Lower lobe of right lung (tissue), 2 donors: ENCODE measurements at regions not wholly inside any gene's neighbourhood (a gene's known extent, or its start where the extent isn't known, plus 50 kb on each side); places are given as distances from the start of the nearest gene placed in this dataset.
A peak's percentile ranks its signal among the peaks of the same experiment; 100 is the strongest.

ENCODE experiments used
- ATAC-seq, 2 donors: fragments of 200-7000 bp; cut with Tn5 transposase; one replicate each; pipeline ENCODE4 v1.9.1; 2020 to 2022; ENCODE audit warnings: mild to moderate bottlenecking in 2 of 2, moderate library complexity in 2 of 2
- DNase-seq: peaks from one replicate; pipeline ENCODE4 v3.0.0-alpha.2; 2020
- H3K27ac ChIP-seq: fragments of 200-600 bp; one replicate; pipeline ENCODE4 v1.8.0; 2022
- H3K27me3 ChIP-seq: fragments of 200-600 bp; one replicate; pipeline ENCODE4 v1.8.0; 2022; ENCODE audit warnings: low read depth
- H3K36me3 ChIP-seq: fragments of 200-600 bp; one replicate; pipeline ENCODE4 v1.8.0; 2022; ENCODE audit warnings: mild to moderate bottlenecking
- H3K4me1 ChIP-seq: fragments of 200-600 bp; one replicate; pipeline ENCODE4 v1.8.0; 2022
- H3K4me3 ChIP-seq: fragments of 200-600 bp; one replicate; pipeline ENCODE4 v1.8.0; 2022; ENCODE audit warnings: mild to moderate bottlenecking
- H3K9me3 ChIP-seq: fragments of 200-600 bp; one replicate; pipeline ENCODE4 v1.8.0; 2022
- intact Hi-C: fragments of 100-400 bp; cut with DNase I; formaldehyde crosslinking; loops from one replicate; pipeline ENCODE4 v1.11.0; 2022
- TF ChIP-seq, protein P1 (sequence below): fragments of 200-600 bp; IDR thresholded peaks from one replicate; pipeline ENCODE4 v1.8.0; 2022; ENCODE audit warnings: antibody characterized with exemption, mild to moderate bottlenecking
- donor health status: DM: no; HTN: yes; CAD: no; lungs with severe emphysema.

GRCh38 chr2:239661334-239662312, 260.8 kb upstream of the HDAC4 start:
- Histone ChIP-seq H3K27ac (no peak overlapping the region), H3K4me3 (no peak overlapping the region), H3K4me1 (peaks cover 5% of the 10 kb centered on the region), H3K9me3 (no peaks in the 10 kb centered on the region), H3K27me3 (peaks cover 19% of the 10 kb centered on the region), H3K36me3 (no peaks in the 10 kb centered on the region)
- intact Hi-C loops, result no loop called here
- TF ChIP-seq, protein P1, sequence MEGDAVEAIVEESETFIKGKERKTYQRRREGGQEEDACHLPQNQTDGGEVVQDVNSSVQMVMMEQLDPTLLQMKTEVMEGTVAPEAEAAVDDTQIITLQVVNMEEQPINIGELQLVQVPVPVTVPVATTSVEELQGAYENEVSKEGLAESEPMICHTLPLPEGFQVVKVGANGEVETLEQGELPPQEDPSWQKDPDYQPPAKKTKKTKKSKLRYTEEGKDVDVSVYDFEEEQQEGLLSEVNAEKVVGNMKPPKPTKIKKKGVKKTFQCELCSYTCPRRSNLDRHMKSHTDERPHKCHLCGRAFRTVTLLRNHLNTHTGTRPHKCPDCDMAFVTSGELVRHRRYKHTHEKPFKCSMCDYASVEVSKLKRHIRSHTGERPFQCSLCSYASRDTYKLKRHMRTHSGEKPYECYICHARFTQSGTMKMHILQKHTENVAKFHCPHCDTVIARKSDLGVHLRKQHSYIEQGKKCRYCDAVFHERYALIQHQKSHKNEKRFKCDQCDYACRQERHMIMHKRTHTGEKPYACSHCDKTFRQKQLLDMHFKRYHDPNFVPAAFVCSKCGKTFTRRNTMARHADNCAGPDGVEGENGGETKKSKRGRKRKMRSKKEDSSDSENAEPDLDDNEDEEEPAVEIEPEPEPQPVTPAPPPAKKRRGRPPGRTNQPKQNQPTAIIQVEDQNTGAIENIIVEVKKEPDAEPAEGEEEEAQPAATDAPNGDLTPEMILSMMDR, result no peak
- DNase-seq, result no peak
- no peak for ATAC-seq

DNA sequence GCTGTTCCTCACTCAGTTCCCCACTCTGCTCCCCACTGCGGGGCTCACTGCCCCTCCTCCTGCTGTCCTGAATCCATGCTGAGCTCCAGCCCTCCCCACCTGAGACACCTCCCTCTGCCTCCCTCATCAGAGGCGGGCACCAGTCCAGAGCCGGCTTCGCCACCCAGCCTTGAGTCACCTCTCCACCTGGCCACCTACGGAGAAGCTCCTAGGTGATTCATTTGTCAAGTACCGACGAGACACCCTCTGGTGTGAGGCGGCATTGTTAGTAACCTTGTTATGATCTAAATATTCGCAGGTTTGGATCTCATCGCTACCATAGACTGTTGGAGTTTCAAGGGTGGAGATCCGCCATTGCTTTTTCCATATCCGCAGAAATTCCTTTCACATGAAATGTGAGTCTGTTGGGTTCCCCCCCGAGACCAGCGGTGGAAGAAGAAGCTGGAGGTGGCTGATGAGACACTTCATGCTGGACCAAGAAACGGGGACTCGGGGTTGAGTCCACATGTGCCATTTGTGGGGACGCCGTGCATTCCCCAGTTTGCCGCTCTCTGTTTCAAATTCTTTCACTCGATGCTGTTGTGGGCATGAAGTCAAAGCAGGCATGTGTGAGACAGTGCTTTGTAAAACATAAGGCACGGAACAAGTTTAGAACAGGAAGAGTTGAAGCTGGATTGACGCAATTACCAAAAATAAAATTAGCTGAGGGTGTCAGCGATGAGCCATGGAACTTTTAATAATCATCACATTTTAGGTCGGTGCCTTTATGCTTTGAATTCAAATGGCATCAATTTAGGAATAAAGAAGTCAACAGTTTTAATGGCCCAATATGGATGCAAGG, 259.8 kb upstream of the HDAC4 start:
- TF ChIP-seq, protein P1, result no peak
- intact Hi-C loops, result no loop called here
- Histone ChIP-seq H3K4me3 (no peak overlapping the region), H3K36me3 (no peaks in the 10 kb centered on the region), H3K27me3 (peaks cover 19% of the 10 kb centered on the region), H3K4me1 (peaks cover 5% of the 10 kb centered on the region), H3K9me3 (no peaks in the 10 kb centered on the region), H3K27ac (no peak overlapping the region)
- peak in 1 of 2 donors; percentile 15 for ATAC-seq
- no peak for DNase-seq

GRCh38 chr2:239657992-239658391, 257.2 kb upstream of the HDAC4 start:
- peaks cover 19% of the 10 kb centered on the region for H3K27me3 ChIP-seq
- no peak overlapping the region for H3K4me3 ChIP-seq
- TF ChIP-seq, protein P1, result no peak
- DNase-seq (no peak), ATAC-seq (no peak)
- no peaks in the 10 kb centered on the region for H3K9me3 ChIP-seq
- no peak overlapping the region for H3K27ac ChIP-seq
- no peaks in the 10 kb centered on the region for H3K36me3 ChIP-seq
- intact Hi-C loops, result no loop called here
- peaks cover 5% of the 10 kb centered on the region for H3K4me1 ChIP-seq

GRCh38 chr2:239657236-239657635, 256.4 kb upstream of the HDAC4 start:
- Histone ChIP-seq H3K4me3 (no peak overlapping the region), H3K27me3 (peaks cover 19% of the 10 kb centered on the region), H3K27ac (no peak overlapping the region), H3K9me3 (no peaks in the 10 kb centered on the region), H3K36me3 (no peaks in the 10 kb centered on the region), H3K4me1 (peaks cover 5% of the 10 kb centered on the region)
- intact Hi-C loops, result no loop called here
- TF ChIP-seq, protein P1, result no peak
- ATAC-seq (no peak), DNase-seq (no peak)

DNA sequence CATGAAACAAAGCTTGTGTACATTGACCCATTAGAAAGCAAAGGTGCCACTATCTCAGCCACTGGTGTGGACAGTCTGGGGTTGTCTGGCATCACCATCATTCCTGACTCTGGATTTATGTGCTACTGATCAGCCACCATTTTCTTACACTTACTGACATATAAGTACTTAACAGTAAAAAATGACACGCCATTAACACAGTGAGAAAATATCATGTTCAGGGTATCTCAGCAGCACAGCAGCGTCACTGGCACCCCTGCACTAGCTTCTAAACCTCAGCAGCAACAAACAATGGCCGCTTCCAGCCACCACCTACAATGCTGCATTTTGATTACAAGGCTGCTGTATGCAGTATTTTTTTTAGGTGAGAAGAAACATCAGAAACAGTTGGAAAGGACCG, 253.4 kb upstream of the HDAC4 start:
- no peaks in the 10 kb centered on the region for H3K9me3 ChIP-seq
- H3K4me3 ChIP-seq, result no peak overlapping the region
- TF ChIP-seq, protein P1, result no peak
- ATAC-seq, result no peak
- no peaks in the 10 kb centered on the region for H3K36me3 ChIP-seq
- no peaks in the 10 kb centered on the region for H3K4me1 ChIP-seq
- no peak for DNase-seq
- intact Hi-C loops, result no loop called here
- H3K27me3 ChIP-seq, result no peaks in the 10 kb centered on the region
- no peak overlapping the region for H3K27ac ChIP-seq
